SJCRH30 (cell line): ENCODE measurements at regions not wholly inside any gene's neighbourhood (a gene's known extent, or its start where the extent isn't known, plus 50 kb on each side); places are given as distances from the start of the nearest gene placed in this dataset.
A peak's percentile ranks its signal among the peaks of the same experiment; 100 is the strongest.

Experiments used
- DNase-seq, 2 experiments: peaks; one replicate each; pipeline ENCODE4 v3.0.0-alpha.2; 2015 to 2020
- H3K27ac ChIP-seq: fragments of 250-450 bp; sonication (Bioruptor Pico); 2 replicates; pipeline ENCODE4 v1.5.1; 2020; ENCODE audit warnings: mild to moderate bottlenecking, moderate library complexity
- H3K27me3 ChIP-seq: fragments of 250-450 bp; sonication (Bioruptor Pico); 2 replicates; pipeline ENCODE4 v1.5.1; 2020; ENCODE audit warnings: mild to moderate bottlenecking, moderate library complexity
- H3K36me3 ChIP-seq: fragments of 250-450 bp; sonication (Bioruptor Pico); 2 replicates; pipeline ENCODE4 v1.5.1; 2020; ENCODE audit warnings: mild to moderate bottlenecking, moderate library complexity
- H3K4me1 ChIP-seq: fragments of 250-450 bp; sonication (Bioruptor Pico); 2 replicates; pipeline ENCODE4 v1.5.1; 2020; ENCODE audit warnings: mild to moderate bottlenecking, moderate library complexity
- H3K4me3 ChIP-seq: fragments of 250-450 bp; sonication (Bioruptor Pico); 2 replicates; pipeline ENCODE4 v1.5.1; 2020; ENCODE audit warnings: mild to moderate bottlenecking, moderate library complexity
- H3K9me3 ChIP-seq: fragments of 250-450 bp; sonication (Bioruptor Pico); replicated peaks from 2 replicates; pipeline ENCODE4 v1.5.1; 2020; ENCODE audit warnings: mild to moderate bottlenecking, moderate library complexity

GRCh38 chr1:185449378-185450059 is 132.5 kb upstream of the IVNS1ABP start:
- Histone ChIP-seq H3K4me3 (no peak overlapping the region), H3K27ac (no peak overlapping the region), H3K4me1 (no peaks in the 10 kb centered on the region), H3K9me3 (no peaks in the 10 kb centered on the region), H3K27me3 (no peaks in the 10 kb centered on the region), H3K36me3 (no peaks in the 10 kb centered on the region)
- no peak for DNase-seq

- Histone ChIP-seq H3K36me3 (no peaks in the 10 kb centered on the region), H3K4me1 (no peaks in the 10 kb centered on the region), H3K9me3 (no peaks in the 10 kb centered on the region), H3K4me3 (no peak overlapping the region), H3K27me3 (no peaks in the 10 kb centered on the region), H3K27ac (no peak overlapping the region)
- DNase-seq: no peak
Measured at GRCh38 chr1:185448591-185449186, 131.6 kb upstream of the IVNS1ABP start.

DNA sequence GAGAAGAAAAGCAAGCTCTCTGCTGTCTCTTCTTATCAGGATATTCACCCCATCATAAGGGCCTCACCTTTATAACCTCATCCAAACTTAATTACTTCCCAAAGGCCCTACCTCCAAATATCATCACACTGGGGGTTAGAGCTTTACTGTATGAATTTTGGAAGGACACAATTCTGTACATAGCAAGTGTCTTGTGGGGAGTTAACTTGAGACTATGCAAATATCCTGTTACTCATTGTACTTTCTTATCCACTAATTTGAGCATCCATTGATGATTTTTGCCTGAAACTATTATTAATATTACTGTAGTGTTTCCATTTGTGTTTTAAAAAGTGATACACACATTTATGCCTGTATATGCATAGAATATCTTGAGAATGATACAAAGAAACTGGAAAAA is 129.1 kb upstream of the IVNS1ABP start:
- no peak overlapping the region for H3K4me3 ChIP-seq
- H3K27ac ChIP-seq: no peak overlapping the region
- DNase-seq: no peak
- no peaks in the 10 kb centered on the region for H3K4me1 ChIP-seq
- no peaks in the 10 kb centered on the region for H3K36me3 ChIP-seq
- no peaks in the 10 kb centered on the region for H3K9me3 ChIP-seq
- no peaks in the 10 kb centered on the region for H3K27me3 ChIP-seq

GRCh38 chr1:185445594-185445993 is 128.6 kb upstream of the IVNS1ABP start:
- no peaks in the 10 kb centered on the region for H3K36me3 ChIP-seq
- H3K9me3 ChIP-seq: no peaks in the 10 kb centered on the region
- H3K4me1 ChIP-seq: no peaks in the 10 kb centered on the region
- DNase-seq: no peak
- H3K27ac ChIP-seq: no peak overlapping the region
- no peak overlapping the region for H3K4me3 ChIP-seq
- H3K27me3 ChIP-seq: no peaks in the 10 kb centered on the region

GRCh38 chr1:185444676-185445075 is 127.6 kb upstream of the IVNS1ABP start:
- Histone ChIP-seq H3K4me3 (no peak overlapping the region), H3K27me3 (no peaks in the 10 kb centered on the region), H3K27ac (no peak overlapping the region), H3K9me3 (no peaks in the 10 kb centered on the region), H3K36me3 (no peaks in the 10 kb centered on the region), H3K4me1 (no peaks in the 10 kb centered on the region)
- DNase-seq: no peak

GRCh38 chr1:185442050-185442449 is 125.0 kb upstream of the IVNS1ABP start:
- H3K27ac ChIP-seq: no peak overlapping the region
- no peaks in the 10 kb centered on the region for H3K27me3 ChIP-seq
- no peak for DNase-seq
- no peaks in the 10 kb centered on the region for H3K36me3 ChIP-seq
- H3K4me1 ChIP-seq: no peaks in the 10 kb centered on the region
- H3K4me3 ChIP-seq: no peak overlapping the region
- H3K9me3 ChIP-seq: no peaks in the 10 kb centered on the region

DNA sequence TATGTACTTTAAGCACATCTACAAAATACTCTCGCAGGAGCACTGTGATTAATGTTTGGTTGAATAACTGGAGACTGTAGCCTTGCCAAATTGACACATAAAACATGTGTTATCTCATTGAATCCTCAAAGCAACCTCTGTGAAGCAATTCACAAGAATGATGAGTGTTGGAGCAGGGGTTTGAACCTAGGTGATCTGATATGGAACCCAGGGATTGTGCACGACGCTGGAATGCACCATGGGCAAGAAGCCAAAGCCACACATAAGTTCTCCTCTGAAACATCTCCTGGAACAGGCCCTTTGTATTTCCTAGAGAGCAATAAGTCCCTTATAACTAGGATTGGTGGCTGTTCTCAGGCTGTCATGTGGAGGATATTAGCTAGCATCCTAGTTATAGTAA is 124.6 kb upstream of the IVNS1ABP start:
- no peaks in the 10 kb centered on the region for H3K4me1 ChIP-seq
- no peaks in the 10 kb centered on the region for H3K27me3 ChIP-seq
- H3K36me3 ChIP-seq: no peaks in the 10 kb centered on the region
- DNase-seq: peak; percentile 21 to 44
- H3K27ac ChIP-seq: no peak overlapping the region
- no peaks in the 10 kb centered on the region for H3K9me3 ChIP-seq
- no peak overlapping the region for H3K4me3 ChIP-seq

GRCh38 chr1:185440877-185441276 is 123.8 kb upstream of the IVNS1ABP start:
- H3K9me3 ChIP-seq: no peaks in the 10 kb centered on the region
- no peaks in the 10 kb centered on the region for H3K36me3 ChIP-seq
- H3K27me3 ChIP-seq: no peaks in the 10 kb centered on the region
- no peaks in the 10 kb centered on the region for H3K4me1 ChIP-seq
- no peak overlapping the region for H3K27ac ChIP-seq
- H3K4me3 ChIP-seq: no peak overlapping the region
- no peak for DNase-seq

GRCh38 chr1:185439727-185440415 is 122.8 kb upstream of the IVNS1ABP start:
- no peak for DNase-seq
- Histone ChIP-seq H3K4me1 (no peaks in the 10 kb centered on the region), H3K9me3 (no peaks in the 10 kb centered on the region), H3K27ac (no peak overlapping the region), H3K36me3 (no peaks in the 10 kb centered on the region), H3K27me3 (no peaks in the 10 kb centered on the region), H3K4me3 (no peak overlapping the region)

GRCh38 chr1:185438936-185439335 is 121.9 kb upstream of the IVNS1ABP start:
- Histone ChIP-seq H3K36me3 (no peaks in the 10 kb centered on the region), H3K9me3 (no peaks in the 10 kb centered on the region), H3K27me3 (no peaks in the 10 kb centered on the region), H3K4me1 (no peaks in the 10 kb centered on the region), H3K27ac (no peak overlapping the region), H3K4me3 (no peak overlapping the region)
- no peak for DNase-seq

DNA sequence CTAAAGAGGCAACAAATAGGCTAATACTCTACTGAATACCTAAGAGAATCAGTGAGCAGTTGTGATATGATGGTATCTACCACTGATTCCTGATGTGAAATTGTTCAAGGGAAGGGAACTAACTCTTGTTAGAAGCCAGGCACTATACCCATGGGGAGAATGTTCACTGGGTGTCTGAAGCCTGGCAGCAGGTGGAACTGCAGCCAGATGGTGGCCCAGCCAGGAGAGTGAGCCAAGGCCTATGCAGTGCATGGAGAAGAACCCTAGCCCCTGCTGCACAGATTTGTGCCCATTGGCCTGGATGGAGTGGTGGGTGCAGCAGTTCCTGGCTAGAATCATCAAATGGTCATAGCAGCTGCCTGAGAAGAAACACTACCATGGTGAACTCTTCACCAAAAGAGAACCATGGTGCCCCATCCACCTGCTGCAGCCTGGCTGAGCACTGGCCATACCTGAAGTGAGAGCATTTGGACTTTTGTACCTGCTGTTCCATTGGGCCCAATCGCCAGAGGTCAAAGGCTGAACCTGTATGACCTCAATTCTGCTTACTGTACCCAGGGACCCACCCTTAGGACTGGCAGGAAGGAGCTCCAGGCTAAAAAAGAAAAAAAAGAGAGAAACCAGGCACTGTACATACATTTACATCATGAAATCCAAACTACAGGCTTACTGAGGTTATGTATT is 118.8 kb upstream of the IVNS1ABP start:
- H3K4me3 ChIP-seq: no peak overlapping the region
- H3K9me3 ChIP-seq: no peaks in the 10 kb centered on the region

DNA sequence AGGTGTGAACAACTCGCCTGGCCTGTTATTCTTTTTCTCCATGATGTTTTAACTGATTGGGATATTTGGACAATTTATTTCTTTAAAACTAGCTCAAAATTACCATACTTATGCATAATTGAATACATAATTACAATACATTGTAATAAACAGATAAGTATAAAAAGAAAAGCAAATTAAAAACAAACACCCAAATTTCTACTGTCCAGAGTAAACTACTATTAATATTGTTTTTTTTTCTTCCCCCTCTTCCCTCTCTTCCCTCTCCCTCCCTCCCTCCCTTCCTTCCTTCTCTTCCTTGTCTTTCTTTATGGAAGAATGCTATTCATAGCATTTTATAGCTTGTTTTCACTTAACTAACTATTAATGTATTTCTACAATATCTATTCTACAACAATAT is 117.7 kb upstream of the IVNS1ABP start:
- DNase-seq: no peak
- H3K27me3 ChIP-seq: no peaks in the 10 kb centered on the region
- no peak overlapping the region for H3K4me3 ChIP-seq
- no peak overlapping the region for H3K27ac ChIP-seq
- H3K4me1 ChIP-seq: no peaks in the 10 kb centered on the region
- H3K9me3 ChIP-seq: no peaks in the 10 kb centered on the region
- H3K36me3 ChIP-seq: no peaks in the 10 kb centered on the region

More for the DNA sequence above, 118.8 kb upstream of the IVNS1ABP start:
- Histone ChIP-seq H3K4me1 (no peaks in the 10 kb centered on the region), H3K27me3 (no peaks in the 10 kb centered on the region), H3K27ac (no peak overlapping the region), H3K36me3 (no peaks in the 10 kb centered on the region)
- DNase-seq: no peak

GRCh38 chr1:185433667-185434066 is 116.6 kb upstream of the IVNS1ABP start:
- Histone ChIP-seq H3K36me3 (no peaks in the 10 kb centered on the region), H3K27ac (no peak overlapping the region), H3K4me1 (no peaks in the 10 kb centered on the region), H3K27me3 (no peaks in the 10 kb centered on the region), H3K9me3 (no peaks in the 10 kb centered on the region), H3K4me3 (no peak overlapping the region)
- DNase-seq: no peak

DNA sequence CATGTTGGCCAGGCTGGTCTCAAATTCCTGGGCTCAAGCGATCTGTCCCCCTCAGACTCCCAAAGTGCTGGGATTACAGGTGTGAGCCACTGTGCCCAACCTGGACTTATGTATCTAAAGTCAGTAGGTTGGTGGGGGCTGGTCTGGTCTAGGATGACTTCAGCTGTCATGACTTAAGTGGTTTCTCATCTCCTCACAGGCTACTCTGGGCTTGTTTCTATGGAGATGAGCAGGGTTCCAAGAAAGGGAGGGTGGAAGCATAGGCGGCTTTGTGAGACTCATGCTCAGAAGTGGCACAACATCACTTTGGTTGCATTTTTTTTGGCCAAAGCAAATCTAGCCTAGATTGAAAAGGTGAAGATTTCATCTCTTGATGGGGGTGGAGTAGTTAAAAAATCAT is 115.9 kb upstream of the IVNS1ABP start:
- Histone ChIP-seq H3K36me3 (no peaks in the 10 kb centered on the region), H3K27me3 (no peaks in the 10 kb centered on the region), H3K4me1 (no peaks in the 10 kb centered on the region), H3K9me3 (no peaks in the 10 kb centered on the region), H3K27ac (no peak overlapping the region), H3K4me3 (no peak overlapping the region)
- no peak for DNase-seq

GRCh38 chr1:185431612-185432011 is 114.6 kb upstream of the IVNS1ABP start:
- Histone ChIP-seq H3K27me3 (no peaks in the 10 kb centered on the region), H3K9me3 (no peaks in the 10 kb centered on the region), H3K27ac (no peak overlapping the region), H3K4me1 (no peaks in the 10 kb centered on the region), H3K36me3 (no peaks in the 10 kb centered on the region), H3K4me3 (no peak overlapping the region)
- no peak for DNase-seq
